Thymus (tissue), 11 donors: ENCODE measurements at regions not wholly inside any gene's neighbourhood (a gene's known extent, or its start where the extent isn't known, plus 50 kb on each side); places are given as distances from the start of the nearest gene placed in this dataset.

Experiments
- DNase-seq, 9 donors: peaks; one replicate each; pipeline ENCODE4 v3.0.0-alpha.2; 2013; ENCODE audit warnings: low spot score in 9 of 9, low read depth in 6 of 9, missing footprints in 1 of 9
- H3K27ac ChIP-seq, 2 donors: one replicate each; pipeline ENCODE4 v1.5.1; 2013; ENCODE audit warnings: control low read depth in 1 of 2, low read depth in 1 of 2, low read length in 1 of 2, mild to moderate bottlenecking in 1 of 2, moderate library complexity in 1 of 2
- H3K27me3 ChIP-seq, 2 donors: one replicate each; pipeline ENCODE4 v1.5.1; 2013; ENCODE audit warnings: low read length in 1 of 2; ENCODE audit not compliant: control insufficient read depth in 2 of 2, insufficient read depth in 1 of 2
- H3K36me3 ChIP-seq, 2 donors: one replicate each; pipeline ENCODE4 v1.5.1; 2013; ENCODE audit warnings: low read length in 1 of 2, mild to moderate bottlenecking in 1 of 2, moderate library complexity in 1 of 2; ENCODE audit not compliant: control insufficient read depth in 2 of 2, insufficient read depth in 2 of 2
- H3K4me1 ChIP-seq, 2 donors: one replicate each; pipeline ENCODE4 v1.5.1; 2013; ENCODE audit warnings: low read length in 2 of 2; ENCODE audit not compliant: control insufficient read depth in 2 of 2, insufficient read depth in 2 of 2
- H3K4me3 ChIP-seq, 2 donors: one replicate each; pipeline ENCODE4 v1.5.1; 2013; ENCODE audit warnings: low read length in 2 of 2, control low read depth in 1 of 2, mild to moderate bottlenecking in 1 of 2
- H3K9me3 ChIP-seq, 2 donors: one replicate each; pipeline ENCODE4 v1.5.1; 2013; ENCODE audit warnings: low read length in 1 of 2, mild to moderate bottlenecking in 1 of 2; ENCODE audit not compliant: control insufficient read depth in 2 of 2, insufficient read depth in 1 of 2
- WGBS: extraction: QIAGEN DNeasy Blood & Tissue Kit; methylation state at CpG from one replicate; pipeline ENCODE4 v1.1.7; 2013; 5-methylcytosine and 5-hydroxymethylcytosine counted together
- donor health status: healthy.

GRCh38 chr11:127133061-127133460 is 132.5 kb upstream of the KIRREL3 start:
- DNase-seq, result no peak
- no peak overlapping the region for H3K27ac ChIP-seq
- H3K27me3 ChIP-seq, result no peaks in the 10 kb centered on the region
- no peaks in the 10 kb centered on the region for H3K4me1 ChIP-seq
- 68% methylated on average over 6 of the region's 6 CpGs for WGBS
- no peaks in the 10 kb centered on the region for H3K9me3 ChIP-seq
- no peak overlapping the region for H3K4me3 ChIP-seq
- H3K36me3 ChIP-seq, result no peaks in the 10 kb centered on the region

GRCh38 chr11:127130321-127130720 is 129.8 kb upstream of the KIRREL3 start:
- no peak for DNase-seq
- H3K27me3 ChIP-seq, result no peaks in the 10 kb centered on the region
- H3K27ac ChIP-seq, result no peak overlapping the region
- no peaks in the 10 kb centered on the region for H3K9me3 ChIP-seq
- no peaks in the 10 kb centered on the region for H3K4me1 ChIP-seq
- no peak overlapping the region for H3K4me3 ChIP-seq
- H3K36me3 ChIP-seq, result no peaks in the 10 kb centered on the region
- 92% methylated on average over 1 of the region's 1 CpG for WGBS

- H3K4me3 ChIP-seq, result no peak overlapping the region
- H3K9me3 ChIP-seq, result no peaks in the 10 kb centered on the region
- no peaks in the 10 kb centered on the region for H3K36me3 ChIP-seq
- H3K4me1 ChIP-seq, result no peaks in the 10 kb centered on the region
- 79% methylated on average over 3 of the region's 3 CpGs for WGBS
- no peak overlapping the region for H3K27ac ChIP-seq
- no peak for DNase-seq
- no peaks in the 10 kb centered on the region for H3K27me3 ChIP-seq
Observed at GRCh38 chr11:127126986-127127385, 126.4 kb upstream of the KIRREL3 start.

- no peak overlapping the region for H3K27ac ChIP-seq
- WGBS, result 95% methylated on average over 5 of the region's 5 CpGs
- H3K4me1 ChIP-seq, result no peaks in the 10 kb centered on the region
- no peaks in the 10 kb centered on the region for H3K36me3 ChIP-seq
- no peak overlapping the region for H3K4me3 ChIP-seq
- no peaks in the 10 kb centered on the region for H3K27me3 ChIP-seq
- no peak for DNase-seq
- no peaks in the 10 kb centered on the region for H3K9me3 ChIP-seq
Observed at GRCh38 chr11:127119356-127119755, 118.8 kb upstream of the KIRREL3 start.

- no peaks in the 10 kb centered on the region for H3K9me3 ChIP-seq
- no peaks in the 10 kb centered on the region for H3K27me3 ChIP-seq
- WGBS, result 93% methylated on average over 9 of the region's 9 CpGs
- no peaks in the 10 kb centered on the region for H3K36me3 ChIP-seq
- no peak for DNase-seq
- H3K27ac ChIP-seq, result no peak overlapping the region
- H3K4me1 ChIP-seq, result no peaks in the 10 kb centered on the region
- H3K4me3 ChIP-seq, result no peak overlapping the region
Observed at GRCh38 chr11:127118811-127119210, 118.2 kb upstream of the KIRREL3 start.

GRCh38 chr11:127117231-127117739 is 116.7 kb upstream of the KIRREL3 start:
- no peak overlapping the region for H3K27ac ChIP-seq
- WGBS, result 93% methylated on average over 4 of the region's 4 CpGs
- no peak for DNase-seq
- no peaks in the 10 kb centered on the region for H3K9me3 ChIP-seq
- no peaks in the 10 kb centered on the region for H3K27me3 ChIP-seq
- no peaks in the 10 kb centered on the region for H3K4me1 ChIP-seq
- no peak overlapping the region for H3K4me3 ChIP-seq
- H3K36me3 ChIP-seq, result no peaks in the 10 kb centered on the region

- Histone ChIP-seq H3K4me3 (no peak overlapping the region), H3K27me3 (no peaks in the 10 kb centered on the region), H3K9me3 (no peaks in the 10 kb centered on the region), H3K27ac (no peak overlapping the region), H3K36me3 (no peaks in the 10 kb centered on the region), H3K4me1 (no peaks in the 10 kb centered on the region)
- 96% methylated on average over 17 of the region's 17 CpGs for WGBS
- DNase-seq, result no peak
Observed at GRCh38 chr11:127115844-127116243, 115.3 kb upstream of the KIRREL3 start.

GRCh38 chr11:127114035-127114434 is 113.5 kb upstream of the KIRREL3 start:
- no peaks in the 10 kb centered on the region for H3K36me3 ChIP-seq
- no peak overlapping the region for H3K27ac ChIP-seq
- no peak for DNase-seq
- no peaks in the 10 kb centered on the region for H3K9me3 ChIP-seq
- WGBS, result 77% methylated on average over 5 of the region's 5 CpGs
- H3K4me1 ChIP-seq, result no peaks in the 10 kb centered on the region
- no peaks in the 10 kb centered on the region for H3K27me3 ChIP-seq
- no peak overlapping the region for H3K4me3 ChIP-seq

- Histone ChIP-seq H3K4me3 (no peak overlapping the region), H3K36me3 (no peaks in the 10 kb centered on the region), H3K27me3 (no peaks in the 10 kb centered on the region), H3K9me3 (no peaks in the 10 kb centered on the region), H3K27ac (no peak overlapping the region), H3K4me1 (peaks cover 0 to 2% of the 10 kb centered on the region in 2 donors)
- 11% methylated on average over 6 of the region's 6 CpGs for WGBS
- DNase-seq, result no peak
Observed at GRCh38 chr11:127110542-127110941, 110.0 kb upstream of the KIRREL3 start.
